ENCODE measurements at regions not wholly inside any gene's neighbourhood (a gene's known extent, or its start where the extent isn't known, plus 50 kb on each side); places are given as distances from the start of the nearest gene placed in this dataset.

- no peaks in the 10 kb centered on the region for H3K36me3 ChIP-seq (replicated peaks; ENCODE audit: insufficient read depth, low read length)
- no peaks in the 10 kb centered on the region for H3K9me2 ChIP-seq (replicated peaks; ENCODE audit: insufficient read depth, low read length)
- TF ChIP-seq EZH2 (optimal IDR thresholded peaks at IDR 0.05; ENCODE audit: low read depth, low read length): no peak
- no peak for TF ChIP-seq CTCF (IDR thresholded peaks at IDR 0.05; ENCODE audit: low read length)
- TF ChIP-seq EZH2phosphoT487 (IDR thresholded peaks at IDR 0.05; ENCODE audit: low read length): no peak
- H2AFZ ChIP-seq (ENCODE audit: low read length): no peak overlapping the region
- H3K9ac ChIP-seq (ENCODE audit: low read length): no peak overlapping the region
- H3F3A ChIP-seq (ENCODE audit: insufficient read depth, low read length): no peaks in the 10 kb centered on the region
- no peak overlapping the region for H3K4me2 ChIP-seq (ENCODE audit: low read depth, low read length)
- no peaks in the 10 kb centered on the region for H4K20me1 ChIP-seq (ENCODE audit: insufficient read depth, low read length)
- no peak overlapping the region for H3K4me3 ChIP-seq (ENCODE audit: low read length)
- no peaks in the 10 kb centered on the region for H3K9me3 ChIP-seq (replicated peaks; ENCODE audit: insufficient read depth, low read length)
- H3K27ac ChIP-seq (ENCODE audit: low read length): no peak overlapping the region
- no peaks in the 10 kb centered on the region for H3K4me1 ChIP-seq (ENCODE audit: low read length)
- no peaks in the 10 kb centered on the region for H3K27me3 ChIP-seq (replicated peaks; ENCODE audit: insufficient read depth, low read length)
- no peaks in the 10 kb centered on the region for H3K79me2 ChIP-seq (ENCODE audit: low read length)
- no peak for DNase-seq
Observed at GRCh38 chr21:20167059-20167458, 831.1 kb upstream of the NCAM2 start.

GRCh38 chr21:20169812-20170576 lies 828.2 kb upstream of the NCAM2 start:
- Histone ChIP-seq H3K79me2 (ENCODE audit: low read length) (no peaks in the 10 kb centered on the region), H3K36me3 (replicated peaks; ENCODE audit: insufficient read depth, low read length) (no peaks in the 10 kb centered on the region), H3K4me2 (ENCODE audit: low read depth, low read length) (no peak overlapping the region), H3K4me3 (ENCODE audit: low read length) (no peak overlapping the region), H3F3A (ENCODE audit: insufficient read depth, low read length) (no peaks in the 10 kb centered on the region), H3K4me1 (ENCODE audit: low read length) (no peaks in the 10 kb centered on the region), H3K27ac (ENCODE audit: low read length) (no peak overlapping the region), H3K9me2 (replicated peaks; ENCODE audit: insufficient read depth, low read length) (no peaks in the 10 kb centered on the region), H3K27me3 (replicated peaks; ENCODE audit: insufficient read depth, low read length) (no peaks in the 10 kb centered on the region), H3K9me3 (replicated peaks; ENCODE audit: insufficient read depth, low read length) (no peaks in the 10 kb centered on the region), H4K20me1 (ENCODE audit: insufficient read depth, low read length) (no peaks in the 10 kb centered on the region), H2AFZ (ENCODE audit: low read length) (no peak overlapping the region), H3K9ac (ENCODE audit: low read length) (no peak overlapping the region)
- no peak for DNase-seq
- no peak for TF ChIP-seq EZH2 (optimal IDR thresholded peaks at IDR 0.05; ENCODE audit: low read depth, low read length)

- no peak for DNase-seq
Observed at GRCh38 chr21:20186186-20186585, 812.0 kb upstream of the NCAM2 start.

More at GRCh38 chr21:20186186-20186585, 812.0 kb upstream of the NCAM2 start:
- H3K27me3 ChIP-seq (replicated peaks; ENCODE audit: insufficient read depth, low read length): no peaks in the 10 kb centered on the region
- H3K9ac ChIP-seq (ENCODE audit: low read length): no peak overlapping the region
- H4K20me1 ChIP-seq (ENCODE audit: insufficient read depth, low read length): no peaks in the 10 kb centered on the region
- no peaks in the 10 kb centered on the region for H3K36me3 ChIP-seq (replicated peaks; ENCODE audit: insufficient read depth, low read length)
- no peak overlapping the region for H3K4me2 ChIP-seq (ENCODE audit: low read depth, low read length)
- no peaks in the 10 kb centered on the region; the same call in 1 of the 2 replicates for H3K9me2 ChIP-seq (replicated peaks; ENCODE audit: insufficient read depth, low read length)
- no peaks in the 10 kb centered on the region for H3K9me3 ChIP-seq (replicated peaks; ENCODE audit: insufficient read depth, low read length)
- H3K79me2 ChIP-seq (ENCODE audit: low read length): no peaks in the 10 kb centered on the region
- no peak overlapping the region for H2AFZ ChIP-seq (ENCODE audit: low read length)
- H3K4me1 ChIP-seq (ENCODE audit: low read length): no peaks in the 10 kb centered on the region
- no peak overlapping the region for H3K27ac ChIP-seq (ENCODE audit: low read length)
- no peaks in the 10 kb centered on the region for H3F3A ChIP-seq (ENCODE audit: insufficient read depth, low read length)
- H3K4me3 ChIP-seq (ENCODE audit: low read length): no peak overlapping the region
- no peak for TF ChIP-seq EZH2phosphoT487 (IDR thresholded peaks at IDR 0.05; ENCODE audit: low read length)
- TF ChIP-seq EZH2 (optimal IDR thresholded peaks at IDR 0.05; ENCODE audit: low read depth, low read length): no peak
- TF ChIP-seq CTCF (IDR thresholded peaks at IDR 0.05; ENCODE audit: low read length): no peak

Measured in MM.1S (cell line).